ENCODE measurements at regions not wholly inside any gene's neighbourhood (a gene's known extent, or its start where the extent isn't known, plus 50 kb on each side); places are given as distances from the start of the nearest gene placed in this dataset.

DNA sequence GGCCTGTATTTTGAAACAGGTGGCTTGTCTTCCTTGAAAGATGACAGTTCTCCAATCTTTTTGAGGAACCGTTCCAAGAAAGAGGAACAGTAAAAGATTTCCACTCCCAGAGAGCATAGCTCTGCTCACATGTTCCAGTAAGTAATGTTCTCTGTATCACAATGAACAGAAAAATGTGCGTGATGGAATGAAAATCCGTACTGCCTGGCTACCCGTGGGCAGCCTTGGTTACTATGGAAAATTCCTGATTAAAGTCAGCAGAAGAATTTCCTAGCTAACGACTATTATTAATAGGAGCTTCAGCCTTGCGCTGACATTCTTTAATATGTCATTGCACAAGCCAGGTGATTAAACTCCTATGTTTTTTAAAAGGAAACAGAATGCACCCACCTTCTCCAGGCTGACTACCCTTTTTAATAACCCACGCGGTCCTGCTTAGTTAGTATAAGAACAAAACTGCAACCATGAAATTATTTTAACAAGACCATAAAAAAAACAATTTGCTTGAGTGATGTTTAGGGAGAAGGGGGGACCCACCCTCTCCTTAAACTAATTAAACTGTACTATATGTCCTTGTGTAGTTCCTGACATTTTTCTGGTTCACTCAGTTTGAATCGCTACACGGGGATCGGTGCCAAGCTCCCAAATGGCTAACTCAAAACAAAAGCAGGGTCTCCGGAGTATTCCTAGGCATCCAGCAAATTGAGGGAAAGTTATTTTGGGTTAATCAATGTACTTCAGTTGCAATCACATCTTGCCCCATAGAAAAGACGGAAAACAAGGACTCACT is 54.8 kb upstream of the CPEB4 start:
- TF ChIP-seq, protein P1, sequence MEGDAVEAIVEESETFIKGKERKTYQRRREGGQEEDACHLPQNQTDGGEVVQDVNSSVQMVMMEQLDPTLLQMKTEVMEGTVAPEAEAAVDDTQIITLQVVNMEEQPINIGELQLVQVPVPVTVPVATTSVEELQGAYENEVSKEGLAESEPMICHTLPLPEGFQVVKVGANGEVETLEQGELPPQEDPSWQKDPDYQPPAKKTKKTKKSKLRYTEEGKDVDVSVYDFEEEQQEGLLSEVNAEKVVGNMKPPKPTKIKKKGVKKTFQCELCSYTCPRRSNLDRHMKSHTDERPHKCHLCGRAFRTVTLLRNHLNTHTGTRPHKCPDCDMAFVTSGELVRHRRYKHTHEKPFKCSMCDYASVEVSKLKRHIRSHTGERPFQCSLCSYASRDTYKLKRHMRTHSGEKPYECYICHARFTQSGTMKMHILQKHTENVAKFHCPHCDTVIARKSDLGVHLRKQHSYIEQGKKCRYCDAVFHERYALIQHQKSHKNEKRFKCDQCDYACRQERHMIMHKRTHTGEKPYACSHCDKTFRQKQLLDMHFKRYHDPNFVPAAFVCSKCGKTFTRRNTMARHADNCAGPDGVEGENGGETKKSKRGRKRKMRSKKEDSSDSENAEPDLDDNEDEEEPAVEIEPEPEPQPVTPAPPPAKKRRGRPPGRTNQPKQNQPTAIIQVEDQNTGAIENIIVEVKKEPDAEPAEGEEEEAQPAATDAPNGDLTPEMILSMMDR (IDR thresholded peaks at IDR 0.05; ENCODE audit: unreplicated experiment) = no peak
- no TSS peak for BruUV-seq (replicated peaks)
- intact Hi-C loops (cut with micrococcal nuclease) = no loop called here
- DNase-seq (ENCODE audit: unreplicated experiment) = no peak
- Mint-ChIP-seq H3K4me3 (ENCODE audit: unreplicated experiment) (no peak overlapping the region), H3K27me3 (ENCODE audit: insufficient read depth, unreplicated experiment) (no peaks in the 10 kb centered on the region), H3K4me1 (ENCODE audit: insufficient read depth, unreplicated experiment) (peaks cover 11% of the 10 kb centered on the region), H3K9me3 (ENCODE audit: unreplicated experiment) (no peaks in the 10 kb centered on the region), H3K36me3 (ENCODE audit: insufficient read depth, unreplicated experiment) (no peaks in the 10 kb centered on the region), H3K27ac (ENCODE audit: low read depth, unreplicated experiment) (no peak overlapping the region)
- ChIA-PET POLR2A (interaction anchor here (0.9 to 2.7 kb wide), 2 partner anchors 9 kb away, joined by 4 to 8 read pairs; no protein-coding TSS in a partner anchor), CTCF (interaction anchor here (0.6 to 2.3 kb wide), 4 partner anchors 16 to 751 kb away, joined by 4 to 6 read pairs (median 6); no protein-coding TSS in a partner anchor)

DNA sequence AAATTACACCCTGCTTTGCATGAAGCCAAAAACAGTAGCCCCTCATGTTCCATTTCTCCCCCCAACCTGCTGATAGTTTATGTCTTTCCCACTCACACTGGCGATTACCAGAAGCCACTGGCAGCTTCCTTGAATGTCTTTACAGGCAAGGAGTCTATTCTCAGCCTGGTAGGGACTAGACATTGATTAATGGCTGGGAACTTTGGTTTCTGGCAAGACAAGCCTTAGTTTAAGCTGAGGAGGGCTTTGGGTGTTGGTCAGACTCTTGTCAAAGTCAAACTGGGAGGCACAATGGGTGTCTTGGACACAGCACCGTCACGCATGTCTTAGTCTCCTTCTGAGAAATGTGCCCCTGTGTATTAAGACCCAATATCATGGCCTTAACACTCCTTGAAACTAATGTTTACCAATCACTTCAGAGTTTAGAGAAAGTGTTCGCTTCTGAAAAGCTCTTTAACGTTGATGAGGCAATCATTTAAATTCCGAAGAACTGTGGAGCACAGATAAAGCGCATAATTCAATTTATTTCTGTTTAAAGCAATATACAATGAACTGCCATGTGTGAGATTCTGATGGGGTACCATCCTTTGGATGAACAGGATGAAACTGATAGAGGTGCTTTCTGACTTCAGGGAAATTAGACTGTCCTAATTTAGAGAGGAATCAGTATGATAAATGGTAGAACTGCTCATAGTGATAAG is 53.9 kb upstream of the CPEB4 start:
- Mint-ChIP-seq H3K27me3 (ENCODE audit: insufficient read depth, unreplicated experiment) (no peaks in the 10 kb centered on the region), H3K4me1 (ENCODE audit: insufficient read depth, unreplicated experiment) (peaks cover 10% of the 10 kb centered on the region), H3K36me3 (ENCODE audit: insufficient read depth, unreplicated experiment) (no peaks in the 10 kb centered on the region), H3K27ac (ENCODE audit: low read depth, unreplicated experiment) (no peak overlapping the region), H3K9me3 (ENCODE audit: unreplicated experiment) (no peaks in the 10 kb centered on the region), H3K4me3 (ENCODE audit: unreplicated experiment) (no peak overlapping the region)
- intact Hi-C loops (cut with micrococcal nuclease) = no loop called here
- BruUV-seq (replicated peaks) = no TSS peak
- TF ChIP-seq, protein P1 (IDR thresholded peaks at IDR 0.05; ENCODE audit: unreplicated experiment) = no peak
- POLR2A ChIA-PET = interaction anchor here (2.7 kb wide), 1 partner anchor 10 kb away, joined by 8 read pairs; no protein-coding TSS in a partner anchor
- CTCF ChIA-PET = interaction anchor here (0.6 to 2.3 kb wide), 2 partner anchors 29 to 752 kb away, joined by 4 to 6 read pairs; no protein-coding TSS in a partner anchor
- DNase-seq (ENCODE audit: unreplicated experiment) = no peak

DNA sequence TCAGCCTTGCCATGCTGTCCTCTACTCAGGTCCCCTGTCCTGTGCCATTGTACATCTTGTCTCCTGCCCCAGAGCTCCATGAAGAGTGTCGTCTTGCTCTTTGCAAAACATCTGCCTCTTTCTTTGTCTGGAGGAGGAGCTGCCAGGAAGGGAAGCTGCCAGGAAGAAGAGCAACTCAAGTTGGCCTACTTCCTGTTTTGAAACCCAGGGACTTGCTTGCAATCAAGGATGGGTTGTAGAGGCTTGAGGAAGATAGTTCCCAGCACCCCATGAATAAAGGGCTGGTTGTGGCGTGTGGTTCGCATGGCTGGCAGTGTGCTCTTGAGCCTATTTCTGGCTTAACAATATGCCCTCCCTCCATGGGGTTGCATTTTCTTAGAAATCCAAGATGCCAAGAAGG is 53.0 kb upstream of the CPEB4 start:
- H3K4me1 Mint-ChIP-seq (ENCODE audit: insufficient read depth, unreplicated experiment) = peaks cover under 1% of the 10 kb centered on the region
- H3K36me3 Mint-ChIP-seq (ENCODE audit: insufficient read depth, unreplicated experiment) = no peaks in the 10 kb centered on the region
- no peak overlapping the region for H3K27ac Mint-ChIP-seq (ENCODE audit: low read depth, unreplicated experiment)
- DNase-seq (ENCODE audit: unreplicated experiment) = no peak
- TF ChIP-seq, protein P1 (IDR thresholded peaks at IDR 0.05; ENCODE audit: unreplicated experiment) = no peak
- ChIA-PET POLR2A (interaction anchor here (0.9 to 2.7 kb wide), 3 partner anchors 9 to 11 kb away, joined by 3 to 8 read pairs (median 3); no protein-coding TSS in a partner anchor), CTCF (interaction anchor here (0.6 to 1.1 kb wide), 5 partner anchors 29 to 935 kb away, joined by 3 to 4 read pairs (median 3); no protein-coding TSS in a partner anchor)
- H3K9me3 Mint-ChIP-seq (ENCODE audit: unreplicated experiment) = no peaks in the 10 kb centered on the region
- BruUV-seq (replicated peaks) = no TSS peak
- intact Hi-C loops (cut with micrococcal nuclease) = no loop called here
- no peaks in the 10 kb centered on the region for H3K27me3 Mint-ChIP-seq (ENCODE audit: insufficient read depth, unreplicated experiment)
- H3K4me3 Mint-ChIP-seq (ENCODE audit: unreplicated experiment) = no peak overlapping the region

DNA sequence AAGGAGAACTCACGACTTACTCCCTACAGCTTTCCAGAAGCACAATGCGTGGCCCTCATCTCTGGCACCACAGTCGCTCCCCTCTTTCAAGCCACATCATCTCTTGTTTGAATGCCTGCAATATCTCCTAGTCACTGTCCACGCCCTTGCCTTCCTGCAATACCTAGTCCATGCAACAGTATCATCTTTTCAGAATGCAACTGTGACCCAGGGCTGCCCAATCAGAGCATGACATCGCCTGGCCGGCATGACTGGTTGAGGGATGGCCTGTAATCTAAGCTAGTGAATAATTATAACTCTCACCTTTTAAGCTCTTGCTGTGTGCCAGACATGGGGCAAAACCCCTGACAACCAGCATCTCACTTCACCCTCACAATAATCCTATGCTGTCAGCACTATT is 52.5 kb upstream of the CPEB4 start:
- intact Hi-C loops (cut with micrococcal nuclease) = no loop called here
- ChIA-PET CTCF (interaction anchor here (0.6 to 1.1 kb wide), 4 partner anchors 30 to 138 kb away, joined by 3 to 4 read pairs (median 3); no protein-coding TSS in a partner anchor), POLR2A (interaction anchor here (0.9 to 2.7 kb wide), 3 partner anchors 10 to 11 kb away, joined by 3 to 8 read pairs (median 3); no protein-coding TSS in a partner anchor)
- no peaks in the 10 kb centered on the region for H3K9me3 Mint-ChIP-seq (ENCODE audit: unreplicated experiment)
- BruUV-seq (replicated peaks) = no TSS peak
- H3K4me1 Mint-ChIP-seq (ENCODE audit: insufficient read depth, unreplicated experiment) = no peaks in the 10 kb centered on the region
- H3K36me3 Mint-ChIP-seq (ENCODE audit: insufficient read depth, unreplicated experiment) = no peaks in the 10 kb centered on the region
- no peaks in the 10 kb centered on the region for H3K27me3 Mint-ChIP-seq (ENCODE audit: insufficient read depth, unreplicated experiment)
- no peak overlapping the region for H3K27ac Mint-ChIP-seq (ENCODE audit: low read depth, unreplicated experiment)
- DNase-seq (ENCODE audit: unreplicated experiment) = no peak
- TF ChIP-seq, protein P1 (IDR thresholded peaks at IDR 0.05; ENCODE audit: unreplicated experiment) = no peak
- no peak overlapping the region for H3K4me3 Mint-ChIP-seq (ENCODE audit: unreplicated experiment)
